ENCODE measurements at regions not wholly inside any gene's neighbourhood (a gene's known extent, or its start where the extent isn't known, plus 50 kb on each side); places are given as distances from the start of the nearest gene placed in this dataset.
"Not testable (repeated sequence)": the region's sequence is repeated elsewhere in the genome, so short reads cannot be mapped to it uniquely, and the experiment has no call there.

DNA sequence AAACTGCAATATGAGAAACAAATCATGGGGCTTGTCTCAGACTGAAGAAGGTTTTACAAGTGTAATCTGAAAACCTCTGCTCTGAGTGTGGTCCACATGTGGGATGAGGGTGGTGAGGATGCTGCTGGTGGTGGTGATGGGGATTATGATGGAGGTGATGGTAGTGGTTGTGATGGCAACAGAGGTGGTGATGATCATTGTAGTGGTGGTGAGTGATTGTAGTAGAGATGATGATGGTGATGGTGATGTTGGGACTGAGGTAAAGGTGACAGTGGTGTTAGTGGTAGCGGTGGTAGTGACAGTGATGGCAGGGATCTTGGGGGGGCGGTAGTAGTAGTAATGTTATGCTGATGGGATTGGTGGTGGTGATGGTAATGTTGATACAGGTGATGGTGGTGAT, 217.8 kb downstream of the ANAPC1 start:
- DNase-seq (ENCODE audit: low spot score): no peak

DNA sequence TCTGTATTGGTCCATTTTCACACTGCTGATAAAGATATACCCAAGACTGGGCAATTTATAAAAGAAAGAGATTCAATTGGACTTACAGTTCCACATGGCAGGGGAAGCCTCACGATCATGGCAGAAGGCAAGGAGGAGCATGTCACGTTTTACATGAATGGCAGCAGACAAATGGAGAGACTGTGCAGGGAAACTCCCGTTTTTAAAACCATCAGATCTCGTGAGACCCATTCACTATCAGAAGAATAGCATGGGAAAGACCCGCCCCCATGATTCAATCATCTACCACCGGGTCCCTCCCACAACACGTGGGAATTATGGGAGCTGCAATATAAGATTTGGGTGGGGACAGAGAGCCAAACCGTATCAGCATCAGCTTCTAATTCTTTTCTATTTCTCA, 217.0 kb downstream of the ANAPC1 start:
- peak; percentile 18 for DNase-seq (ENCODE audit: low spot score)

DNA sequence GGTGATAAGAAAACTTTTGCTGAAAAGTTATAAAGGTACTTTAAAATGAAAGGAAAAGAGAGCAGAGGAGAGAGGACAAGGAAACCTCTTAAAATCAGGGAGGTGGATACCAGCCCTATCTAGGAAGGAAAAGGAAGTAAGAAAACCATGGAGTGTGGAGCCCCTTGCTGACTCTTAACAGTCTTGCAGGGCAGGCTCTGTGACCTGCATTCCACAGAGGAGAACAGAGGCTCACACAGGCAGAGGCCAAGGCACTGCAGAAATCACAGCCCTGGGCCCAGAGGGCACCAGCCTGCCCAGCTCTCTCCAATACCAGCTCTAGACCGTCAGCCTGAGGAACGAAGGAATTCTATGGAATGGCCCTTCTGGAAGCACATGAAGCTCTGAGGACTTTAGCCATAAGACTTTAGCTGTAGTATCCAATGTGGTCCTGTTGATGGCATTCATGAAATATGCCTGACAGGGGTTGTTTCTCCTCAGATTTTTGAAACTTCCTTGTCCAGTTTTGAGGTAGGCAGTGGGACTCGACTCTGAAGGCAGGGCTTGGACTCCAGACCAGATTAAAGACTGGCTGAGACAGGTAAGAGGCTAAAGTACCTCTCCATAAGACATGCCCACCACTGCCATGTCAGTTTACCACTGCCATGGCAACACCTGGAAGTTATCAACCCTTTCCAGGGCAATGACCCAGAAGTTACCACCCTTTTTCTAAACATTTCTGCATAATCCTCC, 216.3 kb downstream of the ANAPC1 start:
- peak; percentile 81 for DNase-seq (ENCODE audit: low spot score)

DNA sequence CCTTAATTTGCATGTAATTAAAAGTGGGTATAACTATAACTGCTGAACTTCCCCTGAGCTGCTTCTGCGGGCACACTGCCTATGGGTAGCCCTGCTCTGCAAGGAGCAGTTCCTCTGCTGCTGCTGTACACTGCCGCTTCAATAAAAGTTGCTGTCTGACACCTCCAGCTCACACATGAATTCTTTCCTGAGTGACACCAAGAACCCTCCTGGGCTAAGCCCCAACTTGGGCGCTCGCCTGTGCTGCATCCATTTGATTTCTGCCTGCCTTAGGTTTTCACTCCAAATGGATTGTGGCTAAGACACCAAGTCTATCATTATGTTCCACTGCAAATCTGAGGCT, 215.7 kb downstream of the ANAPC1 start:
- no peak for DNase-seq (ENCODE audit: low spot score)

DNA sequence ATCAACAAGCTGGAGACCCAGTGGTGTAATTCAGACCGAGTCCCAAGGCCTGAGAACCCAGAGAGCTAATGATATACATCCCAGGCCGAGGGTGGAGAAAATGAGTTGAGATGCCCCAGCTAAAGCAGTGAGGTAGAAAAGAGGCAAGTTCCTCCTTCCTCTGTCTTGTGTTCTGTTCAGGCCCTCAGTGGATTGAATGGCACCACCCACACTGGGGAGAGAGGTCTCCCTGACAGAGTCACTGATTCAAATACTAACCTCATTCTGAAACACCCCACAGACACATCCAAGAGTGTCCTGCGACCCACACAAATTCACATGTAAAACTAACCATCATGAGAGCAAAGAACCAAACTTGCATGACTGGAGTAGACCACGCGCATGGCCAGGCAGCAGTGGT, 215.3 kb downstream of the ANAPC1 start:
- no peak for DNase-seq (ENCODE audit: low spot score)

DNA sequence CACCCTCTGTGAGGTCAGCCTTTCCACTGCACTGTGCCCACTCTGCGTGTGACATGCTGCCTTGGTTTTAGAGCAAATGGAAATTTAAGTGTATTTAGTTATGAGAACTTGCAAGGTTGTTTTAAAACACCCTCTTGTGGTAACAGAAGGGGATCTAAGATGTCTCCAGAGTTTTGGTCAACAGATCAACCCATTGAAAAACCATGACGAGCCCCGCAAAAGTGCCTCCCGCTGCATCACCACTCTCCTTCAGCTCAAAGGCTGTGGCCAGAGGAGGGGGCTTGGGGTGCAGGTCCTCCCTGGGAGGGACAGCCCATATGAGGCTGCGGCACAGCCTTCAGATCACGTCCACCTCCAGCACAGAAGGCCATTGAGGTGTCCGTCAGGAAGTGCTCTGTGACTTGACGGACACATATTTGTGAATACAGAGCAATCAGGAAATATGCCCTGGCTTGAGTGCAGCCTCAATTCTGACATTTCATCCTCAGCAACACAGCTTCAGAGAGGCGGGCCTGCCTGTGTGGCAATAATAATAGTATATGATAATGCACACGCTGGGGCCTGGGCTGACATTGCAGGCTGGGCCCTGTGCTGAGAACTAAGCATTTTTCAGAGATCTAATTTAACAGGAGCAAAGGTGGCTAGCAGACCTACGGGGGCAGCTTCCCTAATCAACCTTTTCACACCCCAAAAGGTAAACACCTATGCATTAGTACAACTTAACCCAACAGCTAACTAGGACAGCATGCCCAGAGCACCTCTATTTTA, 213.9 kb downstream of the ANAPC1 start:
- DNase-seq (ENCODE audit: low spot score): no peak

DNA sequence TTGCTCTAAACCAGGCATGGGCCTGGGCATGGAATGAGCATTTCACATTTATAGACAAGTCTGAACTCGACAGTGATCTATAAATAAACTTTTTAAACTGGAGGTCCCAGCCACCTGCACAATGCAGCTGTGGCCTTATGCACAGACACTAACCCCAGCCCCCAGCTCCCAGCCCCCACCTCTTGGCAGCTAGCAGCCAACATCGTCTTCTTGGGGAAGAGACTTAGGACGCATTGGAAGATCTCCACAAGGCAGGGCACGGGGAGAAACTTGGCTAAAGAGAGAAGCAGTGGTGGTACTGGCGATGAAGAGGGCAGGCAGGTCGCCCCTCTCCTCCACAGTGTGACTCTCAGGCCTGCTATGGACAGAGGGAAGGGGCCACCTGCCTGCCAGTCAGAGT, 213.2 kb downstream of the ANAPC1 start:
- no peak for DNase-seq (ENCODE audit: low spot score)

DNA sequence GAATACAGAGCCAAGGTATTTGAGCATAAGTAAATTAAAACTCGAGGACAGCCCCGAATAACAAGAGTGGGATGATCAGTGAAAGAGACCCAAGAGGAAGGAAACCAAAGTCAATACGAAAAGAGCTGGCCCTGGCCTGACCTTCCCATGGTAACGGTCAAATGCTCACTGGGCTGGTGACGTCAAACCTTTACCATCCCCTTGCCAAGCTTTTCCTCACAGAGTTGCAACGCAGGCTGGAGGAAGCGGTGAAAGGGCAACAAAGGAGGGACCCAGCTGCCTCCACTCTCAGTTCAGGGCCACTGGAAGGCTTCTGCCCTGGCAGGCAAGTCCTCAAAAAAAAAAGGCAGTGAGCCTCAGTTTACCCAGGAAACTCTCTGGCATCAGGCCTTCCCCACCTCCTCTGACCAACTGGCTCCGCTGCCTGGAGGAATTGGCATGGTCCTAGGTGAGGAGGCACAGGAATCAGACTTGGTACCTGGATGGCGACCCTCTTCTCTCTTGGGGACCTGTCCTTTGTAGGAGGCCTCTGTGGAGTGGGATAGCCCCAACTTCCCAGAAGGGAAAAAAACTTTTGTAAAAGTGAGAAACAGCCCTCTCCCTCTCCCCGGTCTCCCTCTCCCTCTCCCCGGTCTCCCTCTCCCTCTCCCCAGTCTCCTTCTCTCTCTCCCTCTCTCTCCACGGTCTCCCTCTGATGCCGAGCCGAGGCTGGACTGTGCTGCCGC, 212.4 kb downstream of the ANAPC1 start:
- DNase-seq (ENCODE audit: low spot score): no peak

DNA sequence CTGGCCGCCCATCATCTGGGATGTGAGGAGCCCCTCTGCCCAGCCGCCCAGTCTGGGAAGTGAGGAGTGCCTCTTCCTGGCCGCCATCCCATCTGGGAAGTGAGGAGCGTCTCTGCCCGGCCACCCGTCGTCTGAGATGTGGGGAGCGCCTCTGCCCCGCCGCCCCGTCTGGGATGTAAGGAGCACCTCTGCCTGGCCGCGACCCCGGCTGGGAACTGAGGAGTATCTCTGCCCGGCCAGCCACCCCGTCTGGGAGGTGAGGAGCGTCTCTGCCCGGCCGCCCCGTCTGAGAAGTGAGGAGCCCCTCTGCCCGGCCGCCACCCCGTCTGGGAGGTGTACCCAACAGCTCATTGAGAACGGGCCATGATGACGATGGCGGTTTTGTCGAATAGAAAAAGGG, 211.4 kb downstream of the ANAPC1 start:
- DNase-seq (ENCODE audit: low spot score): not testable (repeated sequence)

DNA sequence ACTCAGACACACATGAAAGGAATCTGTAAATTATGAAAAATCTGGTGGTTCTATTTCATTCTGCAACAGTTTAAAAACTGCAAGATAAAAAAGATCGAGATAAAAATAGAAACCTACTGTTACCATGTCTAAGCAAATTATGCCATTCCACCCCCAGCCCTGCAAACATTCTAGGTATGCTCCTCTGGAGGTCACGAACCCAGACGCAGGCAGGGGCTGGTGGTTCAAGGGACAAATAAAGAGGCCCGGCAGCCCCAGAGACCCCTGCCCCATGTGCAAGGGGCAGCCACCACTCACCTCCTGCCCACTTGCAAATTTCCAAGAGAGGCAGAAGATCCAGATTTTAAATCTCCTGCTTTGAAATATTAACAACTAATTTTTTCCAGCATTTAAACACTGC, 210.5 kb downstream of the ANAPC1 start:
- no peak for DNase-seq (ENCODE audit: low spot score)

DNA sequence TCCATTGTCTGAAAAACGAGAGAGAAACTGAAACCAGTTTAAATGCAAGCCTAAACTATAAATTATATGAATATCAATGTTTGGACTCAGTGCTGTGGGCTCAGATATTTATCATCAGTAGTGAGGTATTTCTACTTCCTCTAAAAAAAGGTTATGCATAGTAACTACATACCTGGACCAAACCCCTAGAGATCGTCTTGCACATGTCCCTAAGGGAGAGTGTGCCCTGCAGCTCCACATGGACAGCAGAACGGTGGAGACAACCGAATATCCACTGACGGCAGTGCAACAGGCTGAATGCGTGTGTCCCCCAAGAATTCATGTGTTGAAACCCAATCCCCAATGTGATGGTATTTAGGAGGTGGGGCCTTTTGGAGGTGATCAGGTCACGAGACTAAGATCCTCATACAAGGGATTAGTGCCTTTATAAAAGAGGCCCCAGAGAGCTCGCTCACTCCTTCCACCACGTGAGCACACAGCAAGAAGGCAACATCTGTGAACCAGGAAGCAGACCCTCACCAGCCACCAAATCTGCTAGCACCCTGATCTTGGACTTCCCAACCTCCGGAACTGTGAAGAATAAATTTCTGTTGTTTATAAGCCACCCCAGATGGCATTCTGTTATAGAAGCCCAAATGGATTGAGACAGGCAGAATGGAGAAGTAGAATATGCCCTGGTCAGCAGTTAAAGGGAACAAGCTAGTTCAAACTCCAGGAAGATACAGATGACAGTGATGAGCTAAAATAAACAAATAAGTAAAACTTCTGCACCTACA, 208.4 kb downstream of the ANAPC1 start:
- DNase-seq (ENCODE audit: low spot score): no peak

DNA sequence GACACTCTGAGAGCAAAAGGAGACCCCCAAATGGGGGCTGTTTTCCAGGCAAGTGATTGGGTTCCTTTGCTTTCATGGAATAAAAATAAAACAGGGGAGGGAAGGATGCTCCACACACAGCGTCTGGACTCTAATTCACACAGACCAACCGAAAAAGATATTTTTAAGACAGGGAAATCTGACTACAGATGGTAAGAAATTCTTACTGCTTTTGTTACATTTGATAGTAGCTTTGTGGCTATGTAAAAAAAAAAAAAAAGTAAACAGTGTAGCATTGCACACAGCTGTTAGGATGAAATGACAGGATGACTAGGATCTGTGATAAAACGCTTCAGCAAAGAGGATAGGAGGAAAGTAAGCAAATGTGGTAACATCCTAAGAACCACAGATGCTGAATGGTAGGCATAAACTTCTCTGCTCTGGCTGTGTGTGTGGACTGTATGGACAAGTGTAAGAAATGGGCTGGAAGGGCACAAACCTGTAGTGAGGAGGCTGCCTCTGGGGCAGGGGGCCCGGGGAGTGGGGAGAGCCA, 207.6 kb downstream of the ANAPC1 start:
- DNase-seq (ENCODE audit: low spot score): no peak

DNA sequence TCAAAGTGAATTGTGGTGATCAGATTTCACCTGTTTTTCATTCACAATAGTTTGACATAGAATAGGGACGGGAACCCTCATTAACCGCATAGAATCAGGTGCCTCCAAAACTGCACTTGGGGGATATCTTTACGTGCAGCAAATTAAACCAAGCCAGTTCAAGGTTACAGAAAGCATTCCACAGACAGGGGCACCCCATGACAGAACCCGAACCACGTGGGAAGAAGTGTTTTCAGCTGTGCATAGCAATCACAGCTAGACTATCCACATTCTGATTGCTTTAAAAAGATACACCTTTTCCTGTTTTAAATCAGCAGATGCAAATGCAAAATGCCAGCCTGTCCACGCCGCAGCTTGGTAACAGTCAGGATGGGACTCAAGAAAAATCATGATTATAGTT, 205.8 kb downstream of the ANAPC1 start:
- DNase-seq (ENCODE audit: low spot score): no peak

DNA sequence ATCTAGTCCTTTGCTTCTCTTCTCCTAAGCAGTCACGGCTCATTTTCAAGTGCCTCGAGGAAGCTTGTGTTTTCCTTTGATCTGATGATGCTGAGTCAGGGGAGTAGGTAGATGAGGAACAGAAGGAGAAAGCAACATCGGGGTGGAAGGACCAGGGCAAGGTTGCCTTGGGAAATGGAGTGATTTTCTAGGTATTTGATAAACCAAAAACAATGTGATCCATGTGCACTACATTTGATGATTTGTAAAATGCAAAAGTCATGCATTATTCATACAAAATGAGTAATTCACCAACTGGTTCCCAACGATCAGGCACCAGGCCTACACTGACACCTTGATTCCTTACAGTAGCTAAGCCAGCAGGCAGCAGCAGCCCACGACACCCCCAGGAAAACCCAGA, 205.3 kb downstream of the ANAPC1 start:
- DNase-seq (ENCODE audit: low spot score): no peak

DNA sequence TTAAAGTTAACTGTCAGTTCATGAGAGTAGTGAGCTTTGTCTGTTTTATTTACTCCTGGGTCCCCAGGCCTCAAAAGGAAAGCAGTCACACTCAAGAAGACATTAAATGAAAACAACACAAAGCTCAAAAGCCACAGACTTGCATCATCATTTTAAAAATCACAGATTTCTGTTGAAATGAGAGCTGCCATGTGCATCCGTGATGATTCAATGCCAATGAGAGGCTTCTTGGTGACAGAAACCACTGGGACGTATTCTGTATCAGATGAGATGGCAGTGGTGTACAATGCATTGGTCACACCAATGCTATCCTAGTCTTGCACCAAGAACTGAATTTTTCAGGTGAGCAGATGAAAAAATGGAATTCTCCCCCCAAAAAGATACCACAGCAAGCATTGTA, 204.8 kb downstream of the ANAPC1 start:
- no peak for DNase-seq (ENCODE audit: low spot score)

DNA sequence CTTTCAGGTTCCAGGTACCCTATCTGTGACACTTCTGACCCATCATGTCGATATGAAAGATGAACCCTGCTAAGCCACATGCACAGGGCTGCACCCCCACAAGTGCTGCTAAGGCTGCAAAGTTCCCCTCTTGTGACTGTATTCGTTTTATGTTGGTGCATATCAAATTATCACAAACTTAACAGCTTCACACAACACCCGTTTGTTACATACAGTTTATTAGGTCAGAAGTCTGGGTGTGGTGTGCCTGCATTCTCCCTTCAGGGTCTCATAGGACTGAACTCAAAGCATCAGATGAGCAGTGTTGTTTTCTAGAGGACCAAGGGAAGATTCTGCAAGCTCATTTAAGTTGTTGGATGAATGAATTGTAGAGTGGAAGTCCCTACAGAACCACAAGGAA, 199.4 kb downstream of the ANAPC1 start:
- DNase-seq (ENCODE audit: low spot score): no peak

DNA sequence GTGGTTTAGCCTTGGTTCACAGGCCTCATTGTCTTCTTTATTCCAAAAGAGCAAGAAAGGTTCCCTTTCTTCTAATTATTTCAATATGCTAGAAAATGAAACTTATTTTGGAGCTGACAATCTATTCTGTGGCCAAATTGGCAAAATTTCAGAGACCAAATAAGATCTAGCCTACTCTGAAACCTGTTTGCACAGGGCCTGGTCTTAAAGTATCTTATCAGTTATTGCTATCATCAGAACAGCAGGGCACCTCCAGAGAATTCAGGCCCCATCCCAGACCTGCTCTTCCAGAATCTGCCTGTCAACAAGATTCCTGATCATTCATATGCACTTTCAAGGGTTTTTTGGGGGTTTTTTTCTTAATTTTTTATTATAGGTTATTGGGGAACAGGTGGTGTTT, 198.7 kb downstream of the ANAPC1 start:
- no peak for DNase-seq (ENCODE audit: low spot score)

DNA sequence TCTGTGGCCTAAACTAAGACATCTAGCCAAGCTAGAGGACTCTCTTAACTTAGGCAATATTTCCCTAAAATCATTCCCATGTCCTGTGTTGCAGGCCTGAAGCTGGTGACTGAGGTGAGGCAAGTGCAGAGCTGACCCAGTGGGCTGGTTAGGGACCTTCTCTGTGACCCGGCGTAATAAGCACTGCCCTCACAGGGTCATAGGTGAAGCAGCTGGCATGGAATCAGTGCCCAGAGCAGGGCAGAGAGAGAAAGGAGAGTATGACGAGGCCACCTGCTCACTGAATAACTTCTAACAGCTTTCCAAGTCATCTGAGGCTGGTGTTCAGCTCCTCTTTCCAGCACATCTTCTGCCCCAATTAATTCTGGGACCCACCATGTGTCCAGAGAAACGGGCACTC, 197.0 kb downstream of the ANAPC1 start:
- no peak for DNase-seq (ENCODE audit: low spot score)

DNA sequence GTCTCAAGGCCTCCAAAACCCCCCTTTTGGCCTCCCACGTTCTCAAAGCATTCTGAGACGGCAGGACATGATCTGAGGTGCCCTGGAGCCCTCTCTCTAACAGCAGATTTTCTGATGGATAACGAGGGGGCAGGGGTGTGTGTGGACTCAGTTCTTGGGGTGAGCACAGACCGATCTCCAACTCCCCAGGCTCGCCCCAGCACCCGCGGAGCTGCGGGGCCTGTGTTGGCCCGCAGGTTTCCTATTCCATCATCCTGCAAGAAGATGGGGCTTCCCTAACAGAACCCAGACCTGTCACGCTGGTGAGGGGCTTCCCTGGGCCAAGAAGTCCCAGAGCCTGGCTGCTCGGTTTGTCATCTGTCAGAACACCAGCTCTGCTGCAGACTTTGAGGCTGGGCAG, 196.1 kb downstream of the ANAPC1 start:
- DNase-seq (ENCODE audit: low spot score): no peak

DNA sequence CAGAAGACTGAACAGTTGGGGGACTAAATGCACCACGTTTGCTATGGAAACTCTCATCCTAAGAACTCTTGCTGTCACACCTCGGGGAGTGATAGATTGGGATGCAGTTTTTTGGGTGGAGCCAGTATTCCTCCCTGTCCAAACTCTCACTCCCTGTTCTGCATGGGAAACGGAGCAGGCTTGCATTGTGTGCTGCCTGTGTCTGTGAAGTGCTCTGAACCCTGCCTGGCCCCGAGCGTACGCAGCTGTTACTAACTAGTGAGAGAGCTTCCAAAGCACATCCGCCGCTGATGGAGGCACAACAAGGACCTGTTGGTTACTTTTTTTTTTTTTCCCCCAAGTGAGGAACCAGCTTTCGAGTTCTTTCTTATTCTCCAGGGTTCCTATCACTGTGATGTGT, 195.5 kb downstream of the ANAPC1 start:
- no peak for DNase-seq (ENCODE audit: low spot score)

DNA sequence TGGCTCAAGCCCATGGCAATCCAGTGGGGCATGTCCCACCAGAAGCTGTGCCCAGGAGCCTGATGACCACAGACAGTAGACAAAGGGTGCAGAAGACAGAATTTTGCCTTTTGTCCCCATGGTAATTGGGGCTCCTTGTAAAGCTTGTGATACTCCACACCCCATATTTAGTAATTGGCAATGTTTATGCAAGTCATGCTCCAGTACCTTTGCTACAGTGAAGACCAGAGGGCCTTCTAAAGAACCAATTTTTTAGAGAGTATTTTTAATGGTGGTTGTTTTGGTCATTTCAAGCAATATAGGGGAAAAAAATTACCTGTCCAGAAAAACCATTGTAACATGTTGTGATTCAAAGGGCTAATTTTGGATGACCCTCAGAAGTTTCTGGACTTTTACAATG, 194.8 kb downstream of the ANAPC1 start:
- no peak for DNase-seq (ENCODE audit: low spot score)

DNA sequence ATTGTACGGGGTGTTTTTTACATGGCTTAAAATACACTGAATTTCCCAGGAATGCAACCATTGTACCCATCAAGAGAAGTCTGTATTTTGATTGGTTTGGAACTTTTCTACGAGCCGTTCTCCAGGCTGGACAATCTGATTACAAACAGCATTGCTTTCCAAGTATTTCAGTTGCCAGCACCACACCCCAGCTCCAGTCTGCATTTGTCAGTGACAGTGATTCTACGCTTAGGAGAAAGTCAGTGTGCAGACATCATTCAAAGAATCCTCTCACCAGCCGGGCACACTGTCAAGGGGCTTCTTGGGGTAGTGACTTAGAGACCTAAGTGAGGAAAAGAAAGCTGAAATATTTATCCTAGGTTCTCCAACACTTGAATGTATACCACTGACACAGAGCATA, 194.1 kb downstream of the ANAPC1 start:
- DNase-seq (ENCODE audit: low spot score): no peak
